ENCODE measurements at regions not wholly inside any gene's neighbourhood (a gene's known extent, or its start where the extent isn't known, plus 50 kb on each side); places are given as distances from the start of the nearest gene placed in this dataset.

DNA sequence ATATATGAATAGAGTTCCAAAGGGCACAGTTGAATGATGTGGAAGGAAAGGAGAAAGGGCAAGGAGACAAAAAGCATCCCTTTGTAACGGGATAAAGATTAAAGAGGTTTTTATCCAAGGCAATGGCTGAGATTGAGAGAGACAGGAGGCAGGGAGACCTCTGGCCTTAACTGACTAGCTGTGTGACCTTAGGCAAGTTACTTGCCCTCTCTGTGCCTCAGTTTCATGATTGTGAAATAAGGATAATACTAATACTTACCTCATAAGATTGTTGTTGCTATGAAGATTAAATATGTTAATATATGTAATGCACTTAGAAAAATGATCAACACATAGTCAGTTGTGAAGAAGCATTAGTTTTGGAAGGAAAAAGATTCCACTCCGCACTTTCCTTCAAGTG is 130.2 kb upstream of the EEA1 start:
- no peak overlapping the region for H3K4me3 ChIP-seq (ENCODE audit: low read depth, poor library complexity, severe bottlenecking)
- TF ChIP-seq, protein P1, sequence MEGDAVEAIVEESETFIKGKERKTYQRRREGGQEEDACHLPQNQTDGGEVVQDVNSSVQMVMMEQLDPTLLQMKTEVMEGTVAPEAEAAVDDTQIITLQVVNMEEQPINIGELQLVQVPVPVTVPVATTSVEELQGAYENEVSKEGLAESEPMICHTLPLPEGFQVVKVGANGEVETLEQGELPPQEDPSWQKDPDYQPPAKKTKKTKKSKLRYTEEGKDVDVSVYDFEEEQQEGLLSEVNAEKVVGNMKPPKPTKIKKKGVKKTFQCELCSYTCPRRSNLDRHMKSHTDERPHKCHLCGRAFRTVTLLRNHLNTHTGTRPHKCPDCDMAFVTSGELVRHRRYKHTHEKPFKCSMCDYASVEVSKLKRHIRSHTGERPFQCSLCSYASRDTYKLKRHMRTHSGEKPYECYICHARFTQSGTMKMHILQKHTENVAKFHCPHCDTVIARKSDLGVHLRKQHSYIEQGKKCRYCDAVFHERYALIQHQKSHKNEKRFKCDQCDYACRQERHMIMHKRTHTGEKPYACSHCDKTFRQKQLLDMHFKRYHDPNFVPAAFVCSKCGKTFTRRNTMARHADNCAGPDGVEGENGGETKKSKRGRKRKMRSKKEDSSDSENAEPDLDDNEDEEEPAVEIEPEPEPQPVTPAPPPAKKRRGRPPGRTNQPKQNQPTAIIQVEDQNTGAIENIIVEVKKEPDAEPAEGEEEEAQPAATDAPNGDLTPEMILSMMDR (IDR thresholded peaks at IDR 0.05): no peak
- TF ChIP-seq POLR2A (IDR thresholded peaks at IDR 0.05): no peak
- intact Hi-C loops (cut with DNase I; ENCODE audit: low total_unique reads): no loop called here
- DNase-seq (ENCODE audit: low spot score in 2 of 2): no peak
- 94 to 100% methylated on average over 2 of the region's 2 CpGs for WGBS, 2 donors

DNA sequence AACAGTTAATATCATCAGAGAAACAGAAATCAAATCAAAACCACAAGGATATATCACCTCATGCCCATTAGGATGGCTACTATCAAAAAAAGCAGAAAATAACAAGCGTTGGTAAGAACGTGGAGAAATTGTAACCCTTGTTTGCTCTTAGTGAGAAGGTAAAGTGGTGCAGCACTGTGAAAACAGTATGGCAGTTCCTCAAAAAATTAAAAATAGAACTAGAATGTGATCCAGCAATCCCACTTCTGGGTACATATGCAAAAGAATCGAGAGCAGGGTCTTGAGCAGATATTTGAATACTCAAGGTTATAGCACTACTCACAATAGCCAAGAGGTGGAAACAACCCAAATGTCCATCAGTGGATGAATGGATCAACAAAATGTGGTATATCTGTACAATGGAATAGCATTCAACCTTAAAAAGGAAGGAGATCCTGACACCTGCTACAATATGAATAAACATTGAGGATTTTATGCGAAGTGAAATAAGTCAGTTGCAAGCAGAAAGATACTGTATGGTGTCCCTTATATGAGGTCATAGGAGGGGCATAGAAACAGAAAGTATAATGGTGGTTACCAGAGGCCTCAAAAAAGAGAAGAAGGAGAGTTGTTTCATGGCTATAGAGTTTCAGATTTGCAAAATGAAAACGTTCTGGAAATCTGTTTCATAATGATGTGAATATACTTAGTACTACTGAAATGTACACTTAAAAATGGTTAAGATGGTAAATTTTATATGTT is 131.0 kb upstream of the EEA1 start:
- 78 to 81% methylated on average over 5 of the region's 5 CpGs for WGBS, 2 donors
- H3K4me3 ChIP-seq (ENCODE audit: low read depth, poor library complexity, severe bottlenecking): no peak overlapping the region
- TF ChIP-seq, protein P1 (IDR thresholded peaks at IDR 0.05): no peak
- no peak for TF ChIP-seq POLR2A (IDR thresholded peaks at IDR 0.05)
- no peak for DNase-seq (ENCODE audit: low spot score in 2 of 2)
- intact Hi-C loops (cut with DNase I; ENCODE audit: low total_unique reads): no loop called here

DNA sequence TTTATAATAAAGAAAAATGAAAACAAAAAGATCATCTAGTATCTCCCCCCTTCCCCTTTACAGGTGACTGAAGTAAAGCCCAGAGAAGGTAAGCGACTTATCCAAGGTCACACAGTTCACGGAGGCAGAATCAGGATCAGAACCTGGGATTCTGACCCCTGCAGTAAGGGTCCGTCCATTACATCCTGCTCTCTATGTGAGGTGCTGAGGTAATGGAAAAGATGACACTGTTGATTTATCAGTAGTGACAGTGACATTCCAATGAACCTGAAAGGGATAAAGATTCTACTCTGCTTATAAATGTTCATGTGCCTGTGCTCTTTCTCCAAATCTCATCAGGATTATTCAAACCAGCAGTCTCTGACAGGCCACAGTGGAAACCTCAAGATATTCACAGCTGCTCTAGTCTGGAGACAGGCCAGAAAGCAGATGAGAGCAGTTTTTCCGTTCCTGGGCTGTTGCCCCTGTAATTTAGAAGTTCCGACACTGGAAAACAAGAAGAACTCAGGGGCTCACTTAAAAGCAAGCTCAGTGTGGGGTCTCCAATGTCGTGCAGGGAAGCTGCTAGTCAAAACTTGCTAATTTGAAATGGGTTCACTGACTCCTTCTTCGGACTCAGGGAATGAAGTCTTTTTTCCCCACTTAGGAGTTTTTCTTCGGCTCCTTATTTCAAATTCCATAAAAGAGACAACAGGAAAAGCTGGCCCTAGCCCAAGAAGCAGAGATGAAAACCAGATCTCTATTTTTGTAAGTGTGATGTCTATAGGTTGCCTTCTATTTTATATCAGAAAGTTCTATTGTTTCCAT is 131.8 kb upstream of the EEA1 start:
- no peak overlapping the region for H3K4me3 ChIP-seq (ENCODE audit: low read depth, poor library complexity, severe bottlenecking)
- TF ChIP-seq, protein P1 (IDR thresholded peaks at IDR 0.05): no peak
- TF ChIP-seq POLR2A (IDR thresholded peaks at IDR 0.05): no peak
- DNase-seq (ENCODE audit: low spot score in 2 of 2): no peak
- WGBS, 2 donors: 42 to 51% methylated on average over 8 of the region's 8 CpGs
- intact Hi-C loops (cut with DNase I; ENCODE audit: low total_unique reads): no loop called here

DNA sequence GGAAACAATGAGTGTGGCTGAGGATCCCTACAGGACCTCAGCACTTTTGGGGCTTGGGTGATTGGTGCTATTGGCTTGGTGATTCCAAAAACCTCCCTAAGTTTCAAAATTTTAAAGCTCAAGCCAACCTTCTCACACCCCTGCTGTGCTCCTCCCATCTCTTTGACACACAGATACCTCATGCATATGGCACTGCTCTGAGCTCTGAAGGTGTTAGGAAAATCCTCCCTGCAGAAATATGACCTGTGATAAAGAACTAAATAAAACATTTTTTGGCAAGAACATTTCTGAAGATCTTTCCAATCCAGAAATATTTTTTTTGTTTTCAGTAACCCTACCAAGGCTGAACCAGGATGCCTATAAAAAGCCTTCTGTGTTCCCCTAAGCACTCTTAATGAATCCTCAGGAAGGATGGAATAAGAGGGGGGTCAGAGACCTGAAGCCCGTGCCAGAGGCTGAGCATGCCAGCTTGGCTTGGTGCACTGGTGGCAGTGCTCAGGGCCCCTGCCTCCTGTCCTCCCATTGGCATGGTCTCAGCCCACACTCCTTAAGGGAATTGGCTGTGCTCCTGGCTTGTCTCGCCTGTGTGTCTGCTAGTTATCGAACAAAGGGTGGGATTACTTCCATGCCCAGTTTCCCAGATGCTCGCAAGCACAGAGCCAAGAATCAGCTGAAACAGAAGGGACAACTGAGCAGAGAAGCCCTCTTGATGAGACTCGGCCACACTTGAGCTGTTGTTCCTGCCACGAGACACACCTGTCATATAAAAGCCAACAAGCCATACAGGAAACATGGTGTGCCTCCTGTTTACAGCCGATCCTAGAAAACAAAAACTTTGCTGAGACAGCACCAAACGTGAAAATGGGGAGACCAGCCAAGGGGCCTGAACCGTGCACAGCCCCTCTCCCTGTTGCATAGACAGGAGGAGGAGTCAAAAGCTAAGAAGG is 132.7 kb upstream of the EEA1 start:
- WGBS, 2 donors: 14 to 25% methylated on average over 9 of the region's 9 CpGs
- DNase-seq (ENCODE audit: low spot score in 2 of 2): no peak
- intact Hi-C loops (cut with DNase I; ENCODE audit: low total_unique reads): no loop called here
- TF ChIP-seq, protein P1 (IDR thresholded peaks at IDR 0.05): no peak
- no peak overlapping the region for H3K4me3 ChIP-seq (ENCODE audit: low read depth, poor library complexity, severe bottlenecking)

DNA sequence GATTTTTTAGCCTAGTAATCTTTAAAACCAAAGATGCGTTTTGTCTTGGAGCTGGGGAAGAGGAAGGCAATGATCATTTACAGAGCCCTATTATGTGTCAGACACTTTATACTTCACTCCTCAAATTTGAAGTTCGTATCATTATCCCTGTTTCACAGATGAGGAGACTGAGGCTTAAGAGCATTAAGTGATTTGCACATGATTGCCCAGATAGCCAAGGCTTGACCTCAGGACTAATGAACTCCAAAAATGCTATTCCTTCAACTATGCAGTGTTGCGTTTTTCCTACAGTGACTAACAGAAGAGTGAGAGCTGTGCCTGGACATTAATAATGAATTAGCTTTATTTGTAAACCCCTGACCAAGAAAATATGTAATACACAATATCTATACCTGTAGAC is 136.8 kb upstream of the EEA1 start:
- no peak overlapping the region for H3K4me3 ChIP-seq (ENCODE audit: low read depth, poor library complexity, severe bottlenecking)
- intact Hi-C loops (cut with DNase I; ENCODE audit: low total_unique reads): no loop called here
- TF ChIP-seq POLR2A (IDR thresholded peaks at IDR 0.05): no peak
- TF ChIP-seq, protein P1 (IDR thresholded peaks at IDR 0.05): no peak
- no peak for DNase-seq (ENCODE audit: low spot score in 2 of 2)
- WGBS, 2 donors: 85 to 88% methylated on average over 3 of the region's 3 CpGs
